HCT116 (cell line): ENCODE measurements at regions not wholly inside any gene's neighbourhood (a gene's known extent, or its start where the extent isn't known, plus 50 kb on each side); places are given as distances from the start of the nearest gene placed in this dataset.

Experiments used
- ATAC-seq: fragments of 200-7000 bp; cut with Tn5 transposase; 2 replicates; pipeline ENCODE4 v1.9.1; 2020; ENCODE audit warnings: mild to moderate bottlenecking, moderate library complexity
- BruUV-seq: library from RNA; stranded (reverse); fragments of 400-500 nt; replicated peaks from 2 replicates; lab custom pipeline; 2021; lab: Mats Ljungman, UMichigan
- CTCF ChIA-PET: fragments of 300-600 bp; sonication (Branson Sonifier 250); formaldehyde crosslinking; loops from one replicate; lab custom pipeline; 2021; ENCODE audit warnings: antibody characterized with exemption; lab: Charles Lee
- POLR2A ChIA-PET: fragments of 300-600, 350-600 bp; sonication (Branson Sonifier 250); formaldehyde crosslinking; loops from one replicate; lab custom pipeline; 2021; ENCODE audit warnings: antibody characterized with exemption; lab: Charles Lee
- RAD21 ChIA-PET, 2 experiments: fragments of 300-600 bp; sonication (Branson Sonifier 250); formaldehyde crosslinking; loops; one replicate each; lab custom pipeline; 2023; ENCODE audit warnings: low total read pairs in 2 of 2; ENCODE audit not compliant: uncharacterized antibody in 2 of 2, unreplicated experiment in 2 of 2, low non-redundant PET in 1 of 2; lab: Charles Lee
- DNase-seq: peaks from one replicate; pipeline ENCODE4 v3.0.0-alpha.2; 2010; ENCODE audit warnings: low read depth, low spot score
- H2AFZ ChIP-seq: fragments of 200-600 bp; shearing (Covaris generic), sonication (generic); 2 replicates; pipeline ENCODE4 v1.6.1; 2017; ENCODE audit warnings: low read depth, mixed run types, mixed read lengths, antibody characterized with exemption, low read length; ENCODE audit not compliant: poor library complexity, severe bottlenecking
- H3K27ac ChIP-seq: 2 replicates; pipeline ENCODE4 v1.5.1; 2012; ENCODE audit warnings: low read depth, low read length
- H3K27me3 ChIP-seq: fragments of 200-600 bp; sonication (generic); 2 replicates; pipeline ENCODE4 v1.6.1; 2016; ENCODE audit warnings: mixed run types, low read length, mixed read lengths; ENCODE audit not compliant: insufficient read depth
- H3K36me3 ChIP-seq, 2 experiments: fragments of 200-500 bp in 1 of 2; fragments of 200-600 bp in 1 of 2; sonication (Bioruptor generic) in 1 of 2; sonication (generic) in 1 of 2; 2 replicates each; pipeline versions ENCODE4 v1.5.1 to v1.6.1; 2014 to 2016; ENCODE audit warnings: low read length in 2 of 2, inconsistent platforms in 1 of 2, mixed read lengths in 1 of 2, mixed run types in 1 of 2; ENCODE audit not compliant: insufficient read depth in 2 of 2, control insufficient read depth in 1 of 2
- H3K4me1 ChIP-seq, 2 experiments: fragments of 200-600 bp in 1 of 2; sonication (generic) in 1 of 2; 2 replicates each; pipeline versions ENCODE4 v1.5.1 to v1.6.1; 2012 to 2017; ENCODE audit warnings: low read length in 2 of 2, inconsistent platforms in 1 of 2, mild to moderate bottlenecking in 1 of 2, mixed read lengths in 1 of 2, mixed run types in 1 of 2, moderate library complexity in 1 of 2; ENCODE audit not compliant: insufficient read depth in 2 of 2, control insufficient read depth in 1 of 2
- H3K4me2 ChIP-seq: fragments of 200-600 bp; sonication (generic); 2 replicates; pipeline ENCODE4 v1.6.1; 2017; ENCODE audit warnings: mixed run types, low read length, mixed read lengths
- H3K4me3 ChIP-seq, 2 experiments: fragments of 200-600 bp in 1 of 2; sonication (generic) in 1 of 2; replicated peaks in 1 of 2; 2 replicates each; pipeline ENCODE4 v1.5.1; 2011 to 2016; ENCODE audit warnings: low read length in 2 of 2, control low read depth in 1 of 2, low read depth in 1 of 2, mild to moderate bottlenecking in 1 of 2, mixed read lengths in 1 of 2, mixed run types in 1 of 2
- H3K79me2 ChIP-seq: fragments of 200-600 bp; sonication (generic); 2 replicates; pipeline ENCODE4 v1.6.1; 2017; ENCODE audit warnings: mild to moderate bottlenecking, mixed run types, low read length, moderate library complexity, mixed read lengths; ENCODE audit not compliant: insufficient read depth
- H3K9ac ChIP-seq: fragments of 200-600 bp; sonication (generic); 2 replicates; pipeline ENCODE4 v1.6.1; 2016; ENCODE audit warnings: low read length, mixed read lengths
- H3K9me2 ChIP-seq: fragments of 200-600 bp; sonication (generic), shearing (Covaris generic); 2 replicates; pipeline ENCODE4 v1.6.1; 2017; ENCODE audit warnings: mixed run types, mild to moderate bottlenecking, moderate library complexity; ENCODE audit not compliant: insufficient read depth
- H3K9me3 ChIP-seq, 2 experiments: fragments of 200-500 bp in 1 of 2; fragments of 200-600 bp in 1 of 2; sonication (Bioruptor generic) in 1 of 2; sonication (generic) in 1 of 2; 2 replicates each; pipeline ENCODE4 v1.6.1; 2014 to 2017; ENCODE audit warnings: low read length in 2 of 2, mixed read lengths in 2 of 2, inconsistent platforms in 1 of 2, low read depth in 1 of 2, mild to moderate bottlenecking in 1 of 2, mixed run types in 1 of 2, moderate library complexity in 1 of 2; ENCODE audit not compliant: control insufficient read depth in 1 of 2, insufficient read depth in 1 of 2
- H4K20me1 ChIP-seq: fragments of 200-600 bp; sonication (generic), shearing (Covaris generic); 2 replicates; pipeline ENCODE4 v1.6.1; 2017; ENCODE audit warnings: mixed run types, mild to moderate bottlenecking, moderate library complexity; ENCODE audit not compliant: insufficient read depth
- CBX3 ChIP-seq: IDR thresholded peaks from 2 replicates; pipeline ENCODE4 v1.6.1; 2012; ENCODE audit warnings: low read depth
- CEBPB ChIP-seq: IDR thresholded peaks from 2 replicates; pipeline ENCODE4 v1.6.1; 2012; ENCODE audit warnings: low read depth
- CTCF ChIP-seq, 3 experiments: fragments of 200-600 bp in 1 of 3; sonication (generic) in 1 of 3; IDR thresholded peaks in 2 of 3; conservative IDR thresholded peaks in 1 of 3; 2 replicates each; pipeline ENCODE4 v1.5.1; 2012 to 2017; ENCODE audit warnings: low read depth in 2 of 3, low read length in 2 of 3, antibody characterized with exemption in 1 of 3, borderline replicate concordance in 1 of 3, control low read depth in 1 of 3, mild to moderate bottlenecking in 1 of 3, mixed read lengths in 1 of 3, mixed run types in 1 of 3, moderate library complexity in 1 of 3; ENCODE audit not compliant: insufficient read depth in 1 of 3
- ELF1 ChIP-seq: IDR thresholded peaks from 2 replicates; pipeline ENCODE4 v1.6.1; 2012; ENCODE audit warnings: low read depth, borderline replicate concordance
- FOSL1 ChIP-seq: IDR thresholded peaks from 2 replicates; pipeline ENCODE4 v1.6.1; 2012; ENCODE audit warnings: low read depth
- JUND ChIP-seq: IDR thresholded peaks from 2 replicates; pipeline ENCODE4 v1.6.1; 2012
- POLR2AphosphoS5 ChIP-seq: IDR thresholded peaks from 2 replicates; pipeline ENCODE4 v1.6.1; 2011; ENCODE audit warnings: mild to moderate bottlenecking, low read depth, low read length, moderate library complexity
- REST ChIP-seq: IDR thresholded peaks from 2 replicates; pipeline ENCODE4 v1.6.1; 2012; ENCODE audit warnings: low read depth
- SIN3A ChIP-seq: IDR thresholded peaks from 2 replicates; pipeline ENCODE4 v1.6.1; 2012; ENCODE audit warnings: low read depth
- SP1 ChIP-seq: IDR thresholded peaks from 2 replicates; pipeline ENCODE4 v1.6.1; 2012; ENCODE audit warnings: low read depth
- SRF ChIP-seq: IDR thresholded peaks from 2 replicates; pipeline ENCODE4 v1.6.1; 2012; ENCODE audit warnings: low read depth
- YY1 ChIP-seq: IDR thresholded peaks from 2 replicates; pipeline ENCODE4 v1.6.1; 2011; ENCODE audit warnings: low read length, low read depth, moderate library complexity, mild to moderate bottlenecking; ENCODE audit not compliant: insufficient replicate concordance; ENCODE audit errors: extremely low read depth
- ZFX ChIP-seq: fragments of 450-650 bp; IDR thresholded peaks from 2 replicates; pipeline ENCODE4 v1.6.1; 2017
- intact Hi-C: fragments of 100-400 bp; cut with micrococcal nuclease; formaldehyde crosslinking; loops from 2 replicates; pipeline ENCODE4 v1.10.0; 2022
- TF ChIP-seq, protein P1 (sequence below): IDR thresholded peaks from 2 replicates; pipeline ENCODE4 v1.6.1; 2012

DNA sequence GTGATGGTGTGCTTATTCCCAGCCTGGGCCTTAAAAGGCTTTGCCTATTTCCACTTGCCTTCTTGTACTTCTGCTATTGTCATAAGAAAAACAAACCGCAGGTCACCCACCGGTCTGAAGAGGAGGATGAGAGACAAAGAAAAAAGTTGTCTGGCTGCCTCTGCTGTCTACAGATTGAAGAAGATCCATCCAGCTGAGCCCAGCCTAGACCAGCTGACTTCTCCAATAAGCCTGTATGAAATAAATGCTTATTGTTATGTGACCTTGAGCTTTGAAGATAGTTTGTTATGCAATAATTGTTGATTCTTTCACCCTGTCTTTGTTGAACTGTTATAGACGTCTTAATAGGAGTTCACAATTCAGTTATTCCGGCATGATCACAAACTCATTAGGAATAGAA lies 223.8 kb upstream of the PRSS16 start:
- Histone ChIP-seq H4K20me1 (no peaks in the 10 kb centered on the region), H3K36me3 (no peaks in the 10 kb centered on the region), H3K9me3 (no peaks in the 10 kb centered on the region), H3K4me3 (no peak overlapping the region), H3K4me1 (peaks cover 0 to 5% of the 10 kb centered on the region in 2 experiments; a peak in 1 of 4 replicates), H3K4me2 (no peak overlapping the region), H2AFZ (no peak overlapping the region), H3K9me2 (no peaks in the 10 kb centered on the region), H3K9ac (no peak overlapping the region), H3K79me2 (0 out of 2 replicates have a peak, but pooled peaks cover 2% of the 10 kb centered on the region), H3K27me3 (no peaks in the 10 kb centered on the region), H3K27ac (no peak overlapping the region)
- no peak for ATAC-seq
- no TSS peak for BruUV-seq
- TF ChIP-seq YY1 (no peak), SP1 (no peak), CTCF (IDR thresholded peaks at IDR 0.05 in 2 of 3, conservative IDR thresholded peaks at IDR 0.05 in 1 of 3; ENCODE audit: borderline replicate concordance in 1 of 3, insufficient read depth in 1 of 3, low read depth in 2 of 3, low read length in 2 of 3) (no peak), SIN3A (no peak), CEBPB (no peak), SRF (no peak), ELF1 (no peak), CBX3 (no peak), REST (no peak), FOSL1 (no peak), ZFX (no peak), JUND (no peak), POLR2AphosphoS5 (no peak)
- TF ChIP-seq, protein P1, sequence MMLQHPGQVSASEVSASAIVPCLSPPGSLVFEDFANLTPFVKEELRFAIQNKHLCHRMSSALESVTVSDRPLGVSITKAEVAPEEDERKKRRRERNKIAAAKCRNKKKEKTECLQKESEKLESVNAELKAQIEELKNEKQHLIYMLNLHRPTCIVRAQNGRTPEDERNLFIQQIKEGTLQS = no peak
- POLR2A ChIA-PET = no interaction called here
- no peak for DNase-seq
- CTCF ChIA-PET = no interaction called here
- RAD21 ChIA-PET = no interaction called here
- intact Hi-C loops = no loop called here
